HepG2 (cell line): ENCODE measurements at regions not wholly inside any gene's neighbourhood (a gene's known extent, or its start where the extent isn't known, plus 50 kb on each side); places are given as distances from the start of the nearest gene placed in this dataset.

Experiments
- ATF2 ChIP-seq: sonication (generic); formaldehyde crosslinking; IDR thresholded peaks from 2 replicates; pipeline ENCODE4 v1.4.0; 2020; ENCODE audit warnings: missing genetic modification reagents
- ATF7 ChIP-seq, 2 experiments: fragments of 450-650 bp in 1 of 2; sonication (generic) in 1 of 2; formaldehyde crosslinking in 1 of 2; IDR thresholded peaks; 2 replicates each; pipeline versions ENCODE4 v1.4.0 to v1.6.1; 2016 to 2020; ENCODE audit warnings: antibody characterized with exemption in 1 of 2, mild to moderate bottlenecking in 1 of 2, missing genetic modification reagents in 1 of 2
- HBP1 ChIP-seq: IDR thresholded peaks from 2 replicates; pipeline ENCODE4 v1.6.1; 2016; ENCODE audit warnings: low read depth, control low read depth
- MED8 ChIP-seq: sonication (generic); formaldehyde crosslinking; IDR thresholded peaks from 2 replicates; pipeline ENCODE4 v1.8.1; 2023; ENCODE audit warnings: mild to moderate bottlenecking, missing genetic modification reagents; ENCODE audit not compliant: insufficient replicate concordance
- MXD1 ChIP-seq: sonication (generic); formaldehyde crosslinking; IDR thresholded peaks from 2 replicates; pipeline ENCODE4 v1.4.0; 2020; ENCODE audit warnings: mild to moderate bottlenecking, missing genetic modification reagents
- PRDM10 ChIP-seq: sonication (generic); formaldehyde crosslinking; IDR thresholded peaks from 2 replicates; pipeline ENCODE4 v1.4.0; 2020; ENCODE audit warnings: low read depth, missing genetic modification reagents
- RXRA ChIP-seq: sonication (generic); formaldehyde crosslinking; IDR thresholded peaks from 2 replicates; pipeline ENCODE4 v1.5.1; 2020; ENCODE audit warnings: missing genetic modification reagents
- SIN3A ChIP-seq: IDR thresholded peaks from 2 replicates; pipeline ENCODE4 v1.6.1; 2011; ENCODE audit warnings: low read depth, mild to moderate bottlenecking, control low read depth, low read length, borderline replicate concordance
- SP5 ChIP-seq: IDR thresholded peaks from 2 replicates; pipeline ENCODE4 v1.6.1; 2016; ENCODE audit warnings: low read depth, borderline replicate concordance
- SRSF1 ChIP-seq: fragments of 200-400 bp; formaldehyde crosslinking; optimal IDR thresholded peaks from 2 replicates; pipeline ENCODE3; 2017; ENCODE audit warnings: mild to moderate bottlenecking, low read depth, low read length, moderate library complexity
- ZFP62 ChIP-seq: sonication (generic); formaldehyde crosslinking; IDR thresholded peaks from 2 replicates; pipeline ENCODE4 v1.4.0; 2020; ENCODE audit warnings: missing genetic modification reagents
- ZMYM3 ChIP-seq: sonication (generic); formaldehyde crosslinking; IDR thresholded peaks from 2 replicates; pipeline ENCODE4 v1.5.1; 2020; ENCODE audit warnings: mild to moderate bottlenecking, missing genetic modification reagents
- ZNF296 ChIP-seq: sonication (generic); formaldehyde crosslinking; conservative IDR thresholded peaks from 2 replicates; pipeline ENCODE4 v1.5.0; 2020; ENCODE audit warnings: mild to moderate bottlenecking, missing genetic modification reagents
- ZNF761 ChIP-seq: sonication (generic); formaldehyde crosslinking; conservative IDR thresholded peaks from 2 replicates; pipeline ENCODE4 v1.4.0; 2020; ENCODE audit warnings: mild to moderate bottlenecking, missing genetic modification reagents
- TF ChIP-seq, protein P1 (sequence below): sonication (generic); formaldehyde crosslinking; conservative IDR thresholded peaks from 2 replicates; pipeline ENCODE4 v1.4.0; 2020; ENCODE audit warnings: missing genetic modification reagents
- TF ChIP-seq, protein P2 (sequence below), 2 experiments: IDR thresholded peaks; 2 replicates each; pipeline ENCODE4 v1.6.1; 2011 to 2012; ENCODE audit warnings: low read length in 2 of 2, borderline replicate concordance in 1 of 2, low read depth in 1 of 2, mild to moderate bottlenecking in 1 of 2, moderate library complexity in 1 of 2

- TF ChIP-seq, protein P1, sequence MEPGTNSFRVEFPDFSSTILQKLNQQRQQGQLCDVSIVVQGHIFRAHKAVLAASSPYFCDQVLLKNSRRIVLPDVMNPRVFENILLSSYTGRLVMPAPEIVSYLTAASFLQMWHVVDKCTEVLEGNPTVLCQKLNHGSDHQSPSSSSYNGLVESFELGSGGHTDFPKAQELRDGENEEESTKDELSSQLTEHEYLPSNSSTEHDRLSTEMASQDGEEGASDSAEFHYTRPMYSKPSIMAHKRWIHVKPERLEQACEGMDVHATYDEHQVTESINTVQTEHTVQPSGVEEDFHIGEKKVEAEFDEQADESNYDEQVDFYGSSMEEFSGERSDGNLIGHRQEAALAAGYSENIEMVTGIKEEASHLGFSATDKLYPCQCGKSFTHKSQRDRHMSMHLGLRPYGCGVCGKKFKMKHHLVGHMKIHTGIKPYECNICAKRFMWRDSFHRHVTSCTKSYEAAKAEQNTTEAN (CRISPR knock-in tag): no peak
- TF ChIP-seq ATF7 (IDR thresholded peaks at IDR 0.05) (peak; percentile 56), ATF7 (CRISPR knock-in tag; IDR thresholded peaks at IDR 0.05) (no peak; the same call in 1 of the 2 replicates), SRSF1 (no peak), ZNF761 (CRISPR knock-in tag) (no peak), SP5 (no peak), SIN3A (no peak), ZNF296 (CRISPR knock-in tag) (no peak), ATF2 (CRISPR knock-in tag) (peak; percentile 82), PRDM10 (CRISPR knock-in tag) (no peak), RXRA (CRISPR knock-in tag) (no peak), MXD1 (no peak), ZMYM3 (no peak), MED8 (CRISPR knock-in tag) (no peak), HBP1 (CRISPR knock-in tag) (no peak), ZFP62 (CRISPR knock-in tag) (no peak)
- TF ChIP-seq, protein P2, sequence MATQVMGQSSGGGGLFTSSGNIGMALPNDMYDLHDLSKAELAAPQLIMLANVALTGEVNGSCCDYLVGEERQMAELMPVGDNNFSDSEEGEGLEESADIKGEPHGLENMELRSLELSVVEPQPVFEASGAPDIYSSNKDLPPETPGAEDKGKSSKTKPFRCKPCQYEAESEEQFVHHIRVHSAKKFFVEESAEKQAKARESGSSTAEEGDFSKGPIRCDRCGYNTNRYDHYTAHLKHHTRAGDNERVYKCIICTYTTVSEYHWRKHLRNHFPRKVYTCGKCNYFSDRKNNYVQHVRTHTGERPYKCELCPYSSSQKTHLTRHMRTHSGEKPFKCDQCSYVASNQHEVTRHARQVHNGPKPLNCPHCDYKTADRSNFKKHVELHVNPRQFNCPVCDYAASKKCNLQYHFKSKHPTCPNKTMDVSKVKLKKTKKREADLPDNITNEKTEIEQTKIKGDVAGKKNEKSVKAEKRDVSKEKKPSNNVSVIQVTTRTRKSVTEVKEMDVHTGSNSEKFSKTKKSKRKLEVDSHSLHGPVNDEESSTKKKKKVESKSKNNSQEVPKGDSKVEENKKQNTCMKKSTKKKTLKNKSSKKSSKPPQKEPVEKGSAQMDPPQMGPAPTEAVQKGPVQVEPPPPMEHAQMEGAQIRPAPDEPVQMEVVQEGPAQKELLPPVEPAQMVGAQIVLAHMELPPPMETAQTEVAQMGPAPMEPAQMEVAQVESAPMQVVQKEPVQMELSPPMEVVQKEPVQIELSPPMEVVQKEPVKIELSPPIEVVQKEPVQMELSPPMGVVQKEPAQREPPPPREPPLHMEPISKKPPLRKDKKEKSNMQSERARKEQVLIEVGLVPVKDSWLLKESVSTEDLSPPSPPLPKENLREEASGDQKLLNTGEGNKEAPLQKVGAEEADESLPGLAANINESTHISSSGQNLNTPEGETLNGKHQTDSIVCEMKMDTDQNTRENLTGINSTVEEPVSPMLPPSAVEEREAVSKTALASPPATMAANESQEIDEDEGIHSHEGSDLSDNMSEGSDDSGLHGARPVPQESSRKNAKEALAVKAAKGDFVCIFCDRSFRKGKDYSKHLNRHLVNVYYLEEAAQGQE (IDR thresholded peaks at IDR 0.05; ENCODE audit: borderline replicate concordance in 1 of 2, low read depth in 1 of 2, low read length in 2 of 2): no peak
Observed at GRCh38 chr3:81249540-81250029, 511.9 kb downstream of the GBE1 start (continued).
